ENCODE measurements at regions not wholly inside any gene's neighbourhood (a gene's known extent, or its start where the extent isn't known, plus 50 kb on each side); places are given as distances from the start of the nearest gene placed in this dataset.

GRCh38 chr6:16840291-16840690 lies 79.0 kb upstream of the ATXN1 start:
- Histone ChIP-seq H3K27ac (no peak overlapping the region), H3K4me3 (no peak overlapping the region), H3K9me3 (replicated peaks in 1 of 3) (no peaks in the 10 kb centered on the region), H3K27me3 (no peaks in the 10 kb centered on the region), H3K4me1 (replicated peaks in 1 of 2) (no peaks in the 10 kb centered on the region), H3K36me3 (replicated peaks in 1 of 2) (no peaks in the 10 kb centered on the region)
- WGBS, 4 donors: 49 to 64% (median 51%) methylated on average over 3 of the region's 3 CpGs
- TF ChIP-seq POLR2A (IDR thresholded peaks at IDR 0.05) (no peak), CTCF (IDR thresholded peaks at IDR 0.05) (no peak)
- DNase-seq: no peak
- intact Hi-C loops (cut with DNase I): no loop called here

GRCh38 chr6:16839631-16840179 lies 78.4 kb upstream of the ATXN1 start:
- Histone ChIP-seq H3K36me3 (replicated peaks in 1 of 2) (no peaks in the 10 kb centered on the region), H3K27ac (no peak overlapping the region), H3K4me1 (replicated peaks in 1 of 2) (no peaks in the 10 kb centered on the region), H3K9me3 (replicated peaks in 1 of 3) (no peaks in the 10 kb centered on the region), H3K4me3 (no peak overlapping the region), H3K27me3 (no peaks in the 10 kb centered on the region)
- intact Hi-C loops (cut with DNase I): no loop called here
- WGBS, 4 donors: 83 to 97% (median 90%) methylated on average over 2 of the region's 2 CpGs
- TF ChIP-seq POLR2A (IDR thresholded peaks at IDR 0.05): no peak
- no peak for TF ChIP-seq CTCF (IDR thresholded peaks at IDR 0.05)
- no peak for DNase-seq

GRCh38 chr6:16837217-16837972 lies 76.1 kb upstream of the ATXN1 start:
- Histone ChIP-seq H3K36me3 (replicated peaks in 1 of 2) (no peaks in the 10 kb centered on the region), H3K27ac (no peak overlapping the region), H3K4me1 (replicated peaks in 1 of 2) (no peaks in the 10 kb centered on the region), H3K4me3 (no peak overlapping the region), H3K9me3 (replicated peaks in 1 of 3) (no peaks in the 10 kb centered on the region), H3K27me3 (no peaks in the 10 kb centered on the region)
- 79 to 89% (median 82%) methylated on average over 6 of the region's 6 CpGs for WGBS, 4 donors
- TF ChIP-seq CTCF (IDR thresholded peaks at IDR 0.05) (no peak), POLR2A (IDR thresholded peaks at IDR 0.05) (no peak)
- intact Hi-C loops (cut with DNase I): no loop called here
- no peak for DNase-seq

- intact Hi-C loops (cut with DNase I): no loop called here
- H3K36me3 ChIP-seq (replicated peaks in 1 of 2): no peaks in the 10 kb centered on the region
- H3K4me1 ChIP-seq (replicated peaks in 1 of 2): no peaks in the 10 kb centered on the region
- peak overlapping the region in 1 of 5 donors; percentile 30 for H3K27ac ChIP-seq
- no peaks in the 10 kb centered on the region for H3K9me3 ChIP-seq (replicated peaks in 1 of 3)
- no peaks in the 10 kb centered on the region for H3K27me3 ChIP-seq
- DNase-seq: no peak
- H3K4me3 ChIP-seq: peak overlapping the region in 1 of 4 donors; percentile 15
- WGBS, 4 donors: 55 to 64% (median 60%) methylated on average over 9 of the region's 9 CpGs
- TF ChIP-seq POLR2A (IDR thresholded peaks at IDR 0.05) (no peak), CTCF (IDR thresholded peaks at IDR 0.05) (no peak)
These were observed 75.1 kb upstream of the ATXN1 start for GRCh38 chr6:16836144-16836981.

All from adrenal gland (tissue), 9 donors.